ENCODE measurements at regions not wholly inside any gene's neighbourhood (a gene's known extent, or its start where the extent isn't known, plus 50 kb on each side); places are given as distances from the start of the nearest gene placed in this dataset.

DNA sequence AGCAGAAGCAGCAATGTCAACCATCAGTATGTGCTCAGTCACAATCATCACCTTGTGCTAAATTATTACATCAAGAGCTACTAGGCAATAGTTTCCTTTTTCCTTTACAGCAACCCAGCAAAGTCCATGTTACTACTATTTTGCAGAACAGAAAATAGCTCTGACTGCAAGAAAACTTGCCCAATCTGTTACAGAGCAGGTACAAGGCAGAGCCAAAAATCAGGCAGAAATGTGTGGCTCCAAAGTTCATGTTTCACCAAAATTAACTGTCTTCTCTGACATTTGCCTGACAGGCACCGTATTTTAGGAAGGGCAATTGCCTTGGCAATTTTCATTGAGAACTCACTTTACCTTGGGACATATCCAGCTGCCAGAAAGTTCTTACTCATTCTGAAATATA is 177.6 kb upstream of the TMTC4 start:
- no peak for TF ChIP-seq SIN3A (IDR thresholded peaks at IDR 0.05; ENCODE audit: borderline replicate concordance, insufficient read depth, low read length)
- no peak for TF ChIP-seq POLR2AphosphoS5 (IDR thresholded peaks at IDR 0.05; ENCODE audit: low read depth, low read length)
- TF ChIP-seq, protein P1, sequence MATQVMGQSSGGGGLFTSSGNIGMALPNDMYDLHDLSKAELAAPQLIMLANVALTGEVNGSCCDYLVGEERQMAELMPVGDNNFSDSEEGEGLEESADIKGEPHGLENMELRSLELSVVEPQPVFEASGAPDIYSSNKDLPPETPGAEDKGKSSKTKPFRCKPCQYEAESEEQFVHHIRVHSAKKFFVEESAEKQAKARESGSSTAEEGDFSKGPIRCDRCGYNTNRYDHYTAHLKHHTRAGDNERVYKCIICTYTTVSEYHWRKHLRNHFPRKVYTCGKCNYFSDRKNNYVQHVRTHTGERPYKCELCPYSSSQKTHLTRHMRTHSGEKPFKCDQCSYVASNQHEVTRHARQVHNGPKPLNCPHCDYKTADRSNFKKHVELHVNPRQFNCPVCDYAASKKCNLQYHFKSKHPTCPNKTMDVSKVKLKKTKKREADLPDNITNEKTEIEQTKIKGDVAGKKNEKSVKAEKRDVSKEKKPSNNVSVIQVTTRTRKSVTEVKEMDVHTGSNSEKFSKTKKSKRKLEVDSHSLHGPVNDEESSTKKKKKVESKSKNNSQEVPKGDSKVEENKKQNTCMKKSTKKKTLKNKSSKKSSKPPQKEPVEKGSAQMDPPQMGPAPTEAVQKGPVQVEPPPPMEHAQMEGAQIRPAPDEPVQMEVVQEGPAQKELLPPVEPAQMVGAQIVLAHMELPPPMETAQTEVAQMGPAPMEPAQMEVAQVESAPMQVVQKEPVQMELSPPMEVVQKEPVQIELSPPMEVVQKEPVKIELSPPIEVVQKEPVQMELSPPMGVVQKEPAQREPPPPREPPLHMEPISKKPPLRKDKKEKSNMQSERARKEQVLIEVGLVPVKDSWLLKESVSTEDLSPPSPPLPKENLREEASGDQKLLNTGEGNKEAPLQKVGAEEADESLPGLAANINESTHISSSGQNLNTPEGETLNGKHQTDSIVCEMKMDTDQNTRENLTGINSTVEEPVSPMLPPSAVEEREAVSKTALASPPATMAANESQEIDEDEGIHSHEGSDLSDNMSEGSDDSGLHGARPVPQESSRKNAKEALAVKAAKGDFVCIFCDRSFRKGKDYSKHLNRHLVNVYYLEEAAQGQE (IDR thresholded peaks at IDR 0.05; ENCODE audit: insufficient read depth in 1 of 2, low read depth in 2 of 2, low read length in 2 of 2), result no peak
- no peak for TF ChIP-seq TAF1 (IDR thresholded peaks at IDR 0.05; ENCODE audit: borderline replicate concordance, insufficient read depth, low read length)
- TF ChIP-seq FOXP2 (optimal IDR thresholded peaks at IDR 0.05; ENCODE audit: borderline replicate concordance, extremely low read depth, extremely low read length, insufficient read depth), result no peak

DNA sequence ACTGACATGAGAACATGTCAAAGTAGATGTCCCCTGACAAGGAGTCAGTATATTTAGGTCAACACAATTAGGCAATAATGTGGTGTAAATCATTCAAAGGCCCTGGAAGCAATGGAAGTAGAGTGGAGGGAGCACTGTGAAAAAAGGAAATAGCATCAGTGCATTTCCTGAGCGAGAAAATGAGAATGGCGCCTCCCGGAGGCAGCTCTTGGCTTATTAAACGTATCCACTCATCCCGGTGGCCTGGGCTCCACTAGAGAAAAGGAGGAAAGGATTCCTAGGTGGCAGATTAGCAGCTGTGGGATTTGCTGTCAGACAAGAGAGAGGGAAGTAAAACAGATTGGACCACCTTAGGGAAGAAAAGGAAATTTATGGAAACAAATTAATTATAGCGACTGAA is 173.7 kb upstream of the TMTC4 start:
- TF ChIP-seq, protein P1 (IDR thresholded peaks at IDR 0.05; ENCODE audit: insufficient read depth in 1 of 2, low read depth in 2 of 2, low read length in 2 of 2), result no peak
- TF ChIP-seq FOXP2 (optimal IDR thresholded peaks at IDR 0.05; ENCODE audit: borderline replicate concordance, extremely low read depth, extremely low read length, insufficient read depth), result no peak
- TF ChIP-seq TAF1 (IDR thresholded peaks at IDR 0.05; ENCODE audit: borderline replicate concordance, insufficient read depth, low read length), result no peak
- TF ChIP-seq POLR2AphosphoS5 (IDR thresholded peaks at IDR 0.05; ENCODE audit: low read depth, low read length), result no peak
- TF ChIP-seq SIN3A (IDR thresholded peaks at IDR 0.05; ENCODE audit: borderline replicate concordance, insufficient read depth, low read length), result no peak

DNA sequence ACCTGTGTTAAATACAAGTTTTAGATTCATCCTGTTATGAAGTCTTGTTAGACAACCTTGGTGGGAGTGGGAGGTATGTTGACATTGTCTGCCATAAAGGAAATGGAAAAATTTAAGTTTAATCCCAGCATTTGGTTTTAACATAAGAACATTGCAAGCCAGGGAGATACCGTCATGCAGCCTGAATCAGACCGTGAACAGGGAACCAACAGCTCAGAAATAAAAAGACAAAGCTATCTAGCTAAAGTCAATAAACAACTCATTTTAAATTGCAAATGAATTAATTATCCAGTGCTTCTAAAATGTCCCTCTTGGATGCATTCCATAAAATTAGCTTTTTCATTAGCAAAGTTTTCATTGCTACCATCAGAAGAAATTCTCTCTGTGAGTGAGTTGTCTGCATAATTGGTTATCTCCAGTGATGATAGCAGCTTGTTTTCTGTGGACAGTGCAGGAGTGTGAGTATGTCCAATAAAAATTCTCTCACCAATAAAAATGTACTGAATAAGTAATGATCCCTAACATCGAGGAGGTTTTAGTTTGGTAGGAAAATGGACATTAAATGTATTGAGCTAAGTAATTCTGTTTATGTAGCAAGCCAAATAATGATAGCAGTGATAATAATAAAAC is 170.6 kb upstream of the TMTC4 start:
- TF ChIP-seq FOXP2 (optimal IDR thresholded peaks at IDR 0.05; ENCODE audit: borderline replicate concordance, extremely low read depth, extremely low read length, insufficient read depth) (no peak), SIN3A (IDR thresholded peaks at IDR 0.05; ENCODE audit: borderline replicate concordance, insufficient read depth, low read length) (no peak), POLR2AphosphoS5 (IDR thresholded peaks at IDR 0.05; ENCODE audit: low read depth, low read length) (no peak), TAF1 (IDR thresholded peaks at IDR 0.05; ENCODE audit: borderline replicate concordance, insufficient read depth, low read length) (no peak)
- TF ChIP-seq, protein P1 (IDR thresholded peaks at IDR 0.05; ENCODE audit: insufficient read depth in 1 of 2, low read depth in 2 of 2, low read length in 2 of 2), result no peak

DNA sequence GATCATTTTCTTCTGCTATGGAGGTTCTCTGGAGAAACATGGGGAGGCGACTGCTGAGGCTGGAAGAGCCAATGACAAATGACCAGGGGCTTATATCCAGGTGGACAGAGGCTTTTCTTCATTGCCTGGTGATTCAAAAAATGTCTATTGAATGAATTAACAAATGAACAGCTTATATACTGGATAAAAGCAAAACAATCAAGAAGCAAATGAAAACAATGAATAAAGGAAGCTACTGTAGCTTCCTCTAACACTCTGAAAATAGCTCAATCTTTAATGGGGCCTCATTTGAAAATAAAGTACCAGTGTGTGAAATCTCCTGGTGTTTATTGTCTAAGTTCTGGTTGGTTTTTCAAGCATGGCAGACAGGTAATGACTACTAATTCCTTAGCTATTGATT is 167.5 kb upstream of the TMTC4 start:
- TF ChIP-seq TAF1 (IDR thresholded peaks at IDR 0.05; ENCODE audit: borderline replicate concordance, insufficient read depth, low read length), result no peak
- TF ChIP-seq SIN3A (IDR thresholded peaks at IDR 0.05; ENCODE audit: borderline replicate concordance, insufficient read depth, low read length), result no peak
- no peak for TF ChIP-seq POLR2AphosphoS5 (IDR thresholded peaks at IDR 0.05; ENCODE audit: low read depth, low read length)
- TF ChIP-seq, protein P1 (IDR thresholded peaks at IDR 0.05; ENCODE audit: insufficient read depth in 1 of 2, low read depth in 2 of 2, low read length in 2 of 2), result no peak
- TF ChIP-seq FOXP2 (optimal IDR thresholded peaks at IDR 0.05; ENCODE audit: borderline replicate concordance, extremely low read depth, extremely low read length, insufficient read depth), result no peak

All from PFSK-1 (cell line).